Head of caudate nucleus (tissue), 42 donors: ENCODE measurements at regions not wholly inside any gene's neighbourhood (a gene's known extent, or its start where the extent isn't known, plus 50 kb on each side); places are given as distances from the start of the nearest gene placed in this dataset.
A peak's percentile ranks its signal among the peaks of the same experiment; 100 is the strongest.
"Not testable (repeated sequence)": the region's sequence is repeated elsewhere in the genome, so short reads cannot be mapped to it uniquely, and the experiment has no call there.

Source experiments
- DNase-seq, 42 donors: peaks; one replicate each; pipeline versions ENCODE4 v3.0.0 to v3.0.0-alpha.2; 2020 to 2021; ENCODE audit warnings: mixed read lengths in 7 of 42
- intact Hi-C: fragments of 100-400 bp; cut with DNase I; formaldehyde crosslinking; loops from one replicate; pipeline ENCODE4 v1.15.0; 2022

GRCh38 chr16:47887496-47887895 lies 268.3 kb downstream of the ABCC12 start:
- intact Hi-C loops = no loop called here
- DNase-seq = no peak

- DNase-seq = no peak
- intact Hi-C loops = no loop called here
These were observed 269.0 kb downstream of the ABCC12 start for GRCh38 chr16:47886631-47887415.

- intact Hi-C loops = no loop called here
- DNase-seq = no peak
These were observed 269.7 kb downstream of the ABCC12 start for GRCh38 chr16:47886139-47886538.

GRCh38 chr16:47885489-47885888 lies 270.3 kb downstream of the ABCC12 start:
- no peak for DNase-seq

GRCh38 chr16:47884116-47884725 lies 271.6 kb downstream of the ABCC12 start:
- intact Hi-C loops = no loop called here
- no peak for DNase-seq

More at GRCh38 chr16:47885489-47885888, 270.3 kb downstream of the ABCC12 start:
- intact Hi-C loops = no loop called here

- DNase-seq = no peak
- intact Hi-C loops = no loop called here
These were observed 274.2 kb downstream of the ABCC12 start for GRCh38 chr16:47881574-47881973.

GRCh38 chr16:47880653-47881052 lies 275.1 kb downstream of the ABCC12 start:
- intact Hi-C loops = no loop called here
- DNase-seq = no peak

GRCh38 chr16:47877166-47877565 lies 278.6 kb downstream of the ABCC12 start:
- intact Hi-C loops = no loop called here
- DNase-seq = no peak

GRCh38 chr16:47876511-47876910 lies 279.3 kb downstream of the ABCC12 start:
- intact Hi-C loops = no loop called here
- no peak for DNase-seq

- no peak for DNase-seq
- intact Hi-C loops = no loop called here
These were observed 282.4 kb downstream of the ABCC12 start for GRCh38 chr16:47873434-47873833.

- intact Hi-C loops = no loop called here
- DNase-seq = no peak
These were observed 283.6 kb downstream of the ABCC12 start for GRCh38 chr16:47872225-47872624.

- no peak for DNase-seq
- intact Hi-C loops = no loop called here
These were observed 289.4 kb downstream of the ABCC12 start for GRCh38 chr16:47866423-47866822.

GRCh38 chr16:47865337-47865855 lies 290.4 kb downstream of the ABCC12 start:
- DNase-seq = no peak

GRCh38 chr16:47864262-47864661 lies 291.5 kb downstream of the ABCC12 start:
- intact Hi-C loops, DNase-seq: not testable (repeated sequence)

More at GRCh38 chr16:47865337-47865855, 290.4 kb downstream of the ABCC12 start:
- intact Hi-C loops = no loop called here

- no peak for DNase-seq
- intact Hi-C loops = no loop called here
These were observed 293.8 kb downstream of the ABCC12 start for GRCh38 chr16:47861999-47862398.

GRCh38 chr16:47858333-47858982 lies 297.3 kb downstream of the ABCC12 start:
- DNase-seq = peak in 20 of 42 donors; percentile 3 to 54 (median 23)
- intact Hi-C loops = no loop called here

GRCh38 chr16:47855431-47855830 lies 300.4 kb downstream of the ABCC12 start:
- no peak for DNase-seq
- intact Hi-C loops = no loop called here

- no peak for DNase-seq
- intact Hi-C loops = no loop called here
These were observed 301.1 kb downstream of the ABCC12 start for GRCh38 chr16:47854737-47855136.

GRCh38 chr16:47852991-47853390 lies 302.8 kb downstream of the ABCC12 start:
- peak in 1 of 42 donors; percentile 10 for DNase-seq
- intact Hi-C loops = no loop called here

- peak in 39 of 42 donors; percentile 10 to 81 (median 40) for DNase-seq
- intact Hi-C loops = no loop called here
These were observed 304.6 kb downstream of the ABCC12 start for GRCh38 chr16:47851146-47851545.
